ENCODE measurements at regions not wholly inside any gene's neighbourhood (a gene's known extent, or its start where the extent isn't known, plus 50 kb on each side); places are given as distances from the start of the nearest gene placed in this dataset.
"Not testable (repeated sequence)": the region's sequence is repeated elsewhere in the genome, so short reads cannot be mapped to it uniquely, and the experiment has no call there.

- not testable (repeated sequence) for DNase-seq
These were observed 481.0 kb upstream of the GNPDA2 start for GRCh38 chr4:45207241-45207863.

- DNase-seq: no peak
These were observed 473.4 kb upstream of the GNPDA2 start for GRCh38 chr4:45199736-45200135.

- no peak for DNase-seq
These were observed 462.1 kb upstream of the GNPDA2 start for GRCh38 chr4:45188501-45188900.

GRCh38 chr4:45186249-45186648 is 459.9 kb upstream of the GNPDA2 start:
- no peak for DNase-seq

GRCh38 chr4:45183905-45184304 is 457.5 kb upstream of the GNPDA2 start:
- no peak for DNase-seq

- no peak for DNase-seq
These were observed 446.3 kb upstream of the GNPDA2 start for GRCh38 chr4:45172636-45173035.

GRCh38 chr4:45160951-45161350 is 434.6 kb upstream of the GNPDA2 start:
- DNase-seq: no peak

- DNase-seq: no peak
These were observed 428.9 kb upstream of the GNPDA2 start for GRCh38 chr4:45155081-45155777.

GRCh38 chr4:45147866-45148265 is 421.5 kb upstream of the GNPDA2 start:
- DNase-seq: no peak

GRCh38 chr4:45131020-45131419 is 404.7 kb upstream of the GNPDA2 start:
- DNase-seq: no peak

- no peak for DNase-seq
These were observed 396.1 kb upstream of the GNPDA2 start for GRCh38 chr4:45122406-45122805.

GRCh38 chr4:45121426-45121975 is 395.1 kb upstream of the GNPDA2 start:
- no peak for DNase-seq

- no peak for DNase-seq
These were observed 393.8 kb upstream of the GNPDA2 start for GRCh38 chr4:45120163-45120562.

- no peak for DNase-seq
These were observed 393.0 kb upstream of the GNPDA2 start for GRCh38 chr4:45119376-45119775.

GRCh38 chr4:45102716-45103115 is 376.4 kb upstream of the GNPDA2 start:
- DNase-seq: no peak

GRCh38 chr4:45100956-45101818 is 374.8 kb upstream of the GNPDA2 start:
- DNase-seq: no peak

GRCh38 chr4:45099471-45099870 is 373.1 kb upstream of the GNPDA2 start:
- DNase-seq: no peak

- no peak for DNase-seq
These were observed 368.3 kb upstream of the GNPDA2 start for GRCh38 chr4:45094684-45095083.

GRCh38 chr4:45082101-45082500 is 355.7 kb upstream of the GNPDA2 start:
- no peak for DNase-seq

- no peak for DNase-seq
These were observed 353.3 kb upstream of the GNPDA2 start for GRCh38 chr4:45079616-45080015.

- DNase-seq: no peak
These were observed 351.8 kb upstream of the GNPDA2 start for GRCh38 chr4:45078201-45078600.

- no peak for DNase-seq
These were observed 346.6 kb upstream of the GNPDA2 start for GRCh38 chr4:45072981-45073380.

GRCh38 chr4:45064741-45065140 is 338.4 kb upstream of the GNPDA2 start:
- no peak for DNase-seq
